Adrenal gland (tissue), 5 donors: ENCODE measurements at regions not wholly inside any gene's neighbourhood (a gene's known extent, or its start where the extent isn't known, plus 50 kb on each side); places are given as distances from the start of the nearest gene placed in this dataset.

Experiments used
- CTCF ChIP-seq, 6 experiments: fragments of 450-650 bp in 4 of 6; fragments of 200-600 bp in 2 of 6; sonication (generic) in 1 of 6; IDR thresholded peaks; 1 replicate in 5 of 6; 2 replicates in 1 of 6; pipeline versions ENCODE4 v1.5.1 to v1.8.0; 2016 to 2021; ENCODE audit warnings: antibody characterized with exemption in 6 of 6, mild to moderate bottlenecking in 2 of 6, moderate library complexity in 1 of 6
- POLR2A ChIP-seq, 2 donors: fragments of 450-650 bp; IDR thresholded peaks; one replicate each; pipeline ENCODE4 v1.6.1; 2017; ENCODE audit warnings: antibody characterized with exemption in 2 of 2, mild to moderate bottlenecking in 2 of 2, moderate library complexity in 1 of 2
- donor health status: DM: no; HTN: no; CAD: no.

GRCh38 chr3:182135056-182135455 lies 423.3 kb downstream of the SOX2 start:
- TF ChIP-seq POLR2A (IDR thresholded peaks at IDR 0.05) (no peak), CTCF (IDR thresholded peaks at IDR 0.05) (no peak)
